ENCODE measurements at regions not wholly inside any gene's neighbourhood (a gene's known extent, or its start where the extent isn't known, plus 50 kb on each side); places are given as distances from the start of the nearest gene placed in this dataset.

DNA sequence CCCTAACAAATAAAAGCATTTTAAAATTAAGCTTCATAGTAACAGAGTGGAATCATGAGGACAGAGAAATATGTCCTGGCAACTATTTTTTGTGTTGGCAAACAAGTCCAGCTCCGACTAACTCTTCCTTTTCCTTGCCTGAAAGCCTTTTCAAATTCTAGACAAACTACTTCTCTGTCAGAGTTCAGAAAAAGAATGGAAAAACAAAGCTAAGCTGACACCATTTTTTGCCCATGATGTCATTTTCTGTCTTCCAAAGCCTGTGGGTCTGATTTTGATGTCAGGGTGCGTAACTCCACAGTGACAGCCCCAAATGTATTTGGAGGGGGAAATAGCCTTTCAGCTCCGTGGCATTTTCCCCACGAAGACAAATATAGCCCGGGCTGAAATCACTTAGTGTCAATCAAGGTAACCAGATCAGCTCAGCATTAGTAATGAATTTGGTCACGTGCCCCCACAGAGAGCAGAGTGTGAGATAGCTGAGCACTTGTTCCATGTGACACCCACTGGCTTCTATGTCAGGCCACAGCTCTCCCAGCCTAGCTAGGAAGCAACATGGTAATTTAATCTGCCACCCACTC lies 233.0 kb upstream of the SIX2 start:
- Histone ChIP-seq H3K9ac (ENCODE audit: low read length) (no peak overlapping the region), H3K27me3 (ENCODE audit: low read depth, low read length) (no peaks in the 10 kb centered on the region; the same call in 1 of the 2 replicates), H3K36me3 (replicated peaks; ENCODE audit: low read depth, low read length) (no peaks in the 10 kb centered on the region), H3K79me2 (ENCODE audit: low read length) (no peaks in the 10 kb centered on the region), H3K27ac (ENCODE audit: low read length) (no peak overlapping the region), H3K4me3 (ENCODE audit: low read length) (no peak overlapping the region), H2AFZ (ENCODE audit: low read depth, low read length) (no peak overlapping the region), H3K9me3 (ENCODE audit: insufficient read depth, low read length) (no peaks in the 10 kb centered on the region), H3K4me2 (ENCODE audit: low read length) (no peak overlapping the region), H3K4me1 (ENCODE audit: low read length) (no peaks in the 10 kb centered on the region), H4K20me1 (ENCODE audit: insufficient read depth, low read length) (no peaks in the 10 kb centered on the region)
- TF ChIP-seq CTCF (IDR thresholded peaks at IDR 0.05; ENCODE audit: low read depth, low read length), result no peak
- no peak for TF ChIP-seq EZH2phosphoT487 (IDR thresholded peaks at IDR 0.05; ENCODE audit: low read depth)

- H3K4me1 ChIP-seq (ENCODE audit: low read length), result no peaks in the 10 kb centered on the region
Measured at GRCh38 chr2:45241061-45241561, 231.9 kb upstream of the SIX2 start.

GRCh38 chr2:45237850-45238542 lies 228.7 kb upstream of the SIX2 start:
- no peak overlapping the region for H2AFZ ChIP-seq (ENCODE audit: low read depth, low read length)
- H3K4me2 ChIP-seq (ENCODE audit: low read length), result no peak overlapping the region
- H3K9me3 ChIP-seq (ENCODE audit: insufficient read depth, low read length), result no peaks in the 10 kb centered on the region
- H3K36me3 ChIP-seq (replicated peaks; ENCODE audit: low read depth, low read length), result no peaks in the 10 kb centered on the region
- no peaks in the 10 kb centered on the region; the same call in 1 of the 2 replicates for H3K27me3 ChIP-seq (ENCODE audit: low read depth, low read length)
- peaks cover 2% of the 10 kb centered on the region; the same call in 1 of the 2 replicates for H3K4me1 ChIP-seq (ENCODE audit: low read length)
- no peak overlapping the region for H3K4me3 ChIP-seq (ENCODE audit: low read length)
- no peaks in the 10 kb centered on the region for H3K79me2 ChIP-seq (ENCODE audit: low read length)
- TF ChIP-seq CTCF (IDR thresholded peaks at IDR 0.05; ENCODE audit: low read depth, low read length), result no peak
- no peak for TF ChIP-seq EZH2phosphoT487 (IDR thresholded peaks at IDR 0.05; ENCODE audit: low read depth)
- H3K27ac ChIP-seq (ENCODE audit: low read length), result no peak overlapping the region
- H4K20me1 ChIP-seq (ENCODE audit: insufficient read depth, low read length), result no peaks in the 10 kb centered on the region
- H3K9ac ChIP-seq (ENCODE audit: low read length), result no peak overlapping the region

More at GRCh38 chr2:45241061-45241561, 231.9 kb upstream of the SIX2 start:
- no peak overlapping the region for H2AFZ ChIP-seq (ENCODE audit: low read depth, low read length)
- no peaks in the 10 kb centered on the region; the same call in 1 of the 2 replicates for H3K27me3 ChIP-seq (ENCODE audit: low read depth, low read length)
- H3K9me3 ChIP-seq (ENCODE audit: insufficient read depth, low read length), result no peaks in the 10 kb centered on the region
- no peak overlapping the region for H3K27ac ChIP-seq (ENCODE audit: low read length)
- no peaks in the 10 kb centered on the region for H3K36me3 ChIP-seq (replicated peaks; ENCODE audit: low read depth, low read length)
- no peaks in the 10 kb centered on the region for H4K20me1 ChIP-seq (ENCODE audit: insufficient read depth, low read length)
- no peak overlapping the region for H3K9ac ChIP-seq (ENCODE audit: low read length)
- no peaks in the 10 kb centered on the region for H3K79me2 ChIP-seq (ENCODE audit: low read length)
- no peak overlapping the region for H3K4me3 ChIP-seq (ENCODE audit: low read length)
- H3K4me2 ChIP-seq (ENCODE audit: low read length), result no peak overlapping the region
- no peak for TF ChIP-seq CTCF (IDR thresholded peaks at IDR 0.05; ENCODE audit: low read depth, low read length)
- no peak for TF ChIP-seq EZH2phosphoT487 (IDR thresholded peaks at IDR 0.05; ENCODE audit: low read depth)

- no peak for TF ChIP-seq EZH2phosphoT487 (IDR thresholded peaks at IDR 0.05; ENCODE audit: low read depth)
- TF ChIP-seq CTCF (IDR thresholded peaks at IDR 0.05; ENCODE audit: low read depth, low read length), result no peak
- H3K4me3 ChIP-seq (ENCODE audit: low read length), result no peak overlapping the region
- peaks cover 7% of the 10 kb centered on the region for H3K4me1 ChIP-seq (ENCODE audit: low read length)
- no peak overlapping the region for H2AFZ ChIP-seq (ENCODE audit: low read depth, low read length)
- no peak overlapping the region for H3K4me2 ChIP-seq (ENCODE audit: low read length)
- H3K36me3 ChIP-seq (replicated peaks; ENCODE audit: low read depth, low read length), result no peaks in the 10 kb centered on the region
- H3K27ac ChIP-seq (ENCODE audit: low read length), result no peak overlapping the region
- H3K9me3 ChIP-seq (ENCODE audit: insufficient read depth, low read length), result no peaks in the 10 kb centered on the region
- no peaks in the 10 kb centered on the region for H4K20me1 ChIP-seq (ENCODE audit: insufficient read depth, low read length)
- H3K79me2 ChIP-seq (ENCODE audit: low read length), result no peaks in the 10 kb centered on the region
- H3K27me3 ChIP-seq (ENCODE audit: low read depth, low read length), result no peaks in the 10 kb centered on the region; the same call in 1 of the 2 replicates
- H3K9ac ChIP-seq (ENCODE audit: low read length), result no peak overlapping the region
Measured at GRCh38 chr2:45237128-45237527, 227.9 kb upstream of the SIX2 start.
